ENCODE measurements at regions not wholly inside any gene's neighbourhood (a gene's known extent, or its start where the extent isn't known, plus 50 kb on each side); places are given as distances from the start of the nearest gene placed in this dataset.

- H3K9me3 ChIP-seq = no peaks in the 10 kb centered on the region
- in situ Hi-C loops (cut with MboI; ENCODE audit: low pct_ligation_motif_present in 1 of 4, low pct_unique_long_range_greater_than_20kb in 1 of 4, low sequenced_read_pairs in 3 of 4) (no loop called here), intact Hi-C loops (cut with DNase I; ENCODE audit: low total_unique reads) (no loop called here)
- H3K4me3 ChIP-seq = no peak overlapping the region
- H3K27me3 ChIP-seq = no peaks in the 10 kb centered on the region
- H3K4me1 ChIP-seq = no peaks in the 10 kb centered on the region
- WGBS, 2 donors (ENCODE audit: low coverage in 1 of 2) = 67 to 74% methylated on average over 3 to 10 of the region's 10 CpGs
- no peak for DNase-seq
- H3K27ac ChIP-seq = no peak overlapping the region
- TF ChIP-seq CTCF (IDR thresholded peaks at IDR 0.05) = no peak
- no peak for TF ChIP-seq POLR2AphosphoS5 (IDR thresholded peaks at IDR 0.05)
- TF ChIP-seq EP300 (IDR thresholded peaks at IDR 0.05; ENCODE audit: low read depth) = no peak
- TF ChIP-seq POLR2A (IDR thresholded peaks at IDR 0.05) = no peak
- no peaks in the 10 kb centered on the region for H3K36me3 ChIP-seq
These were observed 627.5 kb downstream of the MED13L start for GRCh38 chr12:115650026-115650425.

- intact Hi-C loops (cut with DNase I; ENCODE audit: low total_unique reads) = no loop called here
These were observed 629.0 kb downstream of the MED13L start for GRCh38 chr12:115648463-115648862.

GRCh38 chr12:115646210-115646609 is 631.3 kb downstream of the MED13L start:
- in situ Hi-C loops (cut with MboI; ENCODE audit: low pct_ligation_motif_present in 1 of 4, low pct_unique_long_range_greater_than_20kb in 1 of 4, low sequenced_read_pairs in 3 of 4) = no loop called here
- DNase-seq = no peak
- TF ChIP-seq CTCF (IDR thresholded peaks at IDR 0.05) = no peak
- no peak for TF ChIP-seq POLR2AphosphoS5 (IDR thresholded peaks at IDR 0.05)
- no peak for TF ChIP-seq POLR2A (IDR thresholded peaks at IDR 0.05)
- TF ChIP-seq EP300 (IDR thresholded peaks at IDR 0.05; ENCODE audit: low read depth) = no peak
- Histone ChIP-seq H3K9me3 (no peaks in the 10 kb centered on the region), H3K36me3 (no peaks in the 10 kb centered on the region), H3K4me3 (no peak overlapping the region), H3K4me1 (no peaks in the 10 kb centered on the region), H3K27ac (no peak overlapping the region), H3K27me3 (no peaks in the 10 kb centered on the region)
- intact Hi-C loops (cut with DNase I; ENCODE audit: low total_unique reads) = no loop called here
- 98% methylated on average over 2 of the region's 2 CpGs; no CpG with 5 or more reads in 1 of the 2 donors for WGBS, 2 donors (ENCODE audit: low coverage in 1 of 2)

More at GRCh38 chr12:115648463-115648862, 629.0 kb downstream of the MED13L start:
- Histone ChIP-seq H3K9me3 (no peaks in the 10 kb centered on the region), H3K4me3 (no peak overlapping the region), H3K27ac (no peak overlapping the region), H3K4me1 (no peaks in the 10 kb centered on the region), H3K36me3 (no peaks in the 10 kb centered on the region), H3K27me3 (no peaks in the 10 kb centered on the region)
- WGBS, 2 donors (ENCODE audit: low coverage in 1 of 2) = 19 to 50% methylated on average over 1 of the region's 1 CpG
- DNase-seq = no peak
- in situ Hi-C loops (cut with MboI; ENCODE audit: low pct_ligation_motif_present in 1 of 4, low pct_unique_long_range_greater_than_20kb in 1 of 4, low sequenced_read_pairs in 3 of 4) = no loop called here
- no peak for TF ChIP-seq CTCF (IDR thresholded peaks at IDR 0.05)
- no peak for TF ChIP-seq EP300 (IDR thresholded peaks at IDR 0.05; ENCODE audit: low read depth)
- no peak for TF ChIP-seq POLR2AphosphoS5 (IDR thresholded peaks at IDR 0.05)
- no peak for TF ChIP-seq POLR2A (IDR thresholded peaks at IDR 0.05)

DNA sequence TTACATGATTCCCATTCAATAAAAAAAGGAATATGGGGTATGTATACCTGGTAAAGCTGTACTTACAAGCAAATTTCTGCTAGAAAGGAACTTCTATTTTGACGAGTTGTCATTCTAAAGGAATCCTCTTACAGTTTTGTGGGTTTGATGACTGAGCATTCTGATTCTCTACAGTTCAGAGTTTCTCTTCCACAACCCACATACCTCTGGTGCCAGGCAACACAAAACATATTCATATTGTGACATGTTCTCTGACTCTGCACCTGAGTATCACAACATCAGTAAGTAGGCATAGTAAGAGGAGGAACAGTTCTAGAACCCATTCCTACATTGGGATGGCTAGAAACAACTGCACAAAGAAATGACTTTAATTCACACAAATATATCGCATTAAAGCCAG is 636.6 kb downstream of the MED13L start:
- in situ Hi-C loops (cut with MboI; ENCODE audit: low pct_ligation_motif_present in 1 of 4, low pct_unique_long_range_greater_than_20kb in 1 of 4, low sequenced_read_pairs in 3 of 4) = no loop called here

DNA sequence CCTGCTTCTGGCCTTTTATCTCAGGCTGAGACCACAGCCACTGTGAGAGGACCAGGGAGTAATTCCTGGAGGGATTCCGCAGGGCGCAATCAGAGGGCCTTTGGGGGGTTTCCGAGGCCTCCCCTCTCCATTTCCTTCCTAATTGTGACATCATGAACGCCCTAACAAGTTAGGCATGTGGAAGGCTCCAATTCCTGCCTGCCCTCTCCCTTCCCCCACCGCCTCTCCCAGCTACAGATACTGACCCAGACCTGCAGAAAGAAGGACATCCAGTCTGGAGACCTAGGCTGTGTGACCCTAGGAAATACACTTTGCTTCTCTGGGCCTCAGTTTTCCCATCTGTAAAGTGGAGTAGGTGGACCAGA is 637.9 kb downstream of the MED13L start:
- no peaks in the 10 kb centered on the region for H3K4me1 ChIP-seq
- in situ Hi-C loops (cut with MboI; ENCODE audit: low pct_ligation_motif_present in 1 of 4, low pct_unique_long_range_greater_than_20kb in 1 of 4, low sequenced_read_pairs in 3 of 4) (no loop called here), intact Hi-C loops (cut with DNase I; ENCODE audit: low total_unique reads) (no loop called here)
- no peak for DNase-seq
- H3K36me3 ChIP-seq = no peaks in the 10 kb centered on the region
- H3K27ac ChIP-seq = no peak overlapping the region
- TF ChIP-seq POLR2AphosphoS5 (IDR thresholded peaks at IDR 0.05) = no peak
- no peak for TF ChIP-seq POLR2A (IDR thresholded peaks at IDR 0.05)
- TF ChIP-seq CTCF (IDR thresholded peaks at IDR 0.05) = no peak
- no peak for TF ChIP-seq EP300 (IDR thresholded peaks at IDR 0.05; ENCODE audit: low read depth)
- H3K4me3 ChIP-seq = no peak overlapping the region
- H3K9me3 ChIP-seq = no peaks in the 10 kb centered on the region
- no peaks in the 10 kb centered on the region for H3K27me3 ChIP-seq
- WGBS, 2 donors (ENCODE audit: low coverage in 1 of 2) = 53 to 61% methylated on average over 3 to 5 of the region's 5 CpGs

More for the DNA sequence above, 636.6 kb downstream of the MED13L start:
- intact Hi-C loops (cut with DNase I; ENCODE audit: low total_unique reads) = no loop called here
- Histone ChIP-seq H3K27ac (no peak overlapping the region), H3K9me3 (no peaks in the 10 kb centered on the region), H3K27me3 (no peaks in the 10 kb centered on the region), H3K4me1 (no peaks in the 10 kb centered on the region), H3K36me3 (no peaks in the 10 kb centered on the region), H3K4me3 (no peak overlapping the region)
- no peak for TF ChIP-seq EP300 (IDR thresholded peaks at IDR 0.05; ENCODE audit: low read depth)
- 86 to 94% methylated on average over 2 of the region's 2 CpGs for WGBS, 2 donors (ENCODE audit: low coverage in 1 of 2)
- DNase-seq = no peak
